ENCODE measurements at regions not wholly inside any gene's neighbourhood (a gene's known extent, or its start where the extent isn't known, plus 50 kb on each side); places are given as distances from the start of the nearest gene placed in this dataset.

- Mint-ChIP-seq H3K36me3 (peaks cover 0 to 4% of the 10 kb centered on the region in 2 donors), H3K4me3 (peak overlapping the region in 1 of 2 donors; percentile 44), H3K9me3 (peaks cover 0 to 4% (median 2%) of the 10 kb centered on the region in 7 donors), H3K27ac (peak overlapping the region in 5 of 7 donors; percentile 90 to 94 (median 92)), H3K27me3 (ENCODE audit: low read depth in 3 of 3) (no peaks in the 10 kb centered on the region), H3K4me1 (peaks cover 63% of the 10 kb centered on the region)
- peak in 1 of 3 donors; percentile 50 for DNase-seq
- H3K4me3 ChIP-seq (replicated peaks in 1 of 3; ENCODE audit: low read depth in 2 of 3, low read length in 3 of 3) = peak overlapping the region in 1 of 3 experiments; percentile 21
- no peaks in the 10 kb centered on the region for H3K9me3 ChIP-seq (replicated peaks in 1 of 2; ENCODE audit: control insufficient read depth in 1 of 2, insufficient read depth in 1 of 2, low read length in 2 of 2)
- peak overlapping the region; percentile 55 for H2AFZ ChIP-seq (ENCODE audit: insufficient read depth, low read depth, low read length, poor library complexity, severe bottlenecking)
- no peak overlapping the region for H3K9ac ChIP-seq (ENCODE audit: insufficient read depth, low read length, poor library complexity, severe bottlenecking)
- H3K4me1 ChIP-seq (ENCODE audit: control insufficient read depth in 1 of 2, insufficient read depth in 2 of 2, low read length in 2 of 2) = peaks cover 59 to 72% of the 10 kb centered on the region in 2 donors
- no peaks in the 10 kb centered on the region for H3K36me3 ChIP-seq (replicated peaks in 1 of 2; ENCODE audit: control insufficient read depth in 1 of 2, insufficient read depth in 2 of 2, low read length in 2 of 2)
- intact Hi-C loops (cut with micrococcal nuclease) = loop anchor here (10.0 kb wide), 2 partner anchors 53 to 83 kb away; partner anchors contain the start of gene JAZF1 (in 1 of the 2)
- no peaks in the 10 kb centered on the region for H3K79me2 ChIP-seq (ENCODE audit: insufficient read depth, low read length)
- peak overlapping the region; percentile 37 for H3K4me2 ChIP-seq (replicated peaks; ENCODE audit: extremely low read depth, low read length, poor library complexity, severe bottlenecking)
- H3K27ac ChIP-seq (ENCODE audit: low read depth in 1 of 2, low read length in 2 of 2) = peak overlapping the region; percentile 47 to 59
- 46% methylated on average over 3 of the region's 5 CpGs for WGBS (ENCODE audit: insufficient coverage)
- H4K20me1 ChIP-seq (ENCODE audit: insufficient read depth, low read length) = no peaks in the 10 kb centered on the region
- H3K27me3 ChIP-seq (ENCODE audit: control insufficient read depth in 2 of 2, insufficient read depth in 2 of 2, low read length in 2 of 2) = no peaks in the 10 kb centered on the region
- TF ChIP-seq CTCF (IDR thresholded peaks at IDR 0.05) = no peak
These were observed 56.8 kb upstream of the JAZF1 start for GRCh38 chr7:28237363-28237762.

- 0% methylated on average over 6 of the region's 9 CpGs for WGBS (ENCODE audit: insufficient coverage)
- H3K4me3 Mint-ChIP-seq = peak overlapping the region; percentile 65 to 81
These were observed 59.2 kb upstream of the JAZF1 start for GRCh38 chr7:28239823-28240204.

More at GRCh38 chr7:28239823-28240204, 59.2 kb upstream of the JAZF1 start:
- Histone ChIP-seq H3K79me2 (ENCODE audit: insufficient read depth, low read length) (no peaks in the 10 kb centered on the region), H3K4me3 (replicated peaks in 1 of 3; ENCODE audit: low read depth in 2 of 3, low read length in 3 of 3) (peak overlapping the region in 2 of 3 experiments; percentile 4 to 54), H3K4me2 (replicated peaks; ENCODE audit: extremely low read depth, low read length, poor library complexity, severe bottlenecking) (peak overlapping the region; percentile 69), H3K27me3 (ENCODE audit: control insufficient read depth in 2 of 2, insufficient read depth in 2 of 2, low read length in 2 of 2) (no peaks in the 10 kb centered on the region), H3K27ac (ENCODE audit: low read depth in 1 of 2, low read length in 2 of 2) (peak overlapping the region; percentile 85), H3K9ac (ENCODE audit: insufficient read depth, low read length, poor library complexity, severe bottlenecking) (peak overlapping the region; percentile 19), H2AFZ (ENCODE audit: insufficient read depth, low read depth, low read length, poor library complexity, severe bottlenecking) (peak overlapping the region; percentile 7), H3K9me3 (replicated peaks in 1 of 2; ENCODE audit: control insufficient read depth in 1 of 2, insufficient read depth in 1 of 2, low read length in 2 of 2) (no peaks in the 10 kb centered on the region), H4K20me1 (ENCODE audit: insufficient read depth, low read length) (no peaks in the 10 kb centered on the region), H3K36me3 (replicated peaks in 1 of 2; ENCODE audit: control insufficient read depth in 1 of 2, insufficient read depth in 2 of 2, low read length in 2 of 2) (no peaks in the 10 kb centered on the region), H3K4me1 (ENCODE audit: control insufficient read depth in 1 of 2, insufficient read depth in 2 of 2, low read length in 2 of 2) (peaks cover 61 to 67% of the 10 kb centered on the region in 2 donors)
- Mint-ChIP-seq H3K4me1 (peaks cover 66% of the 10 kb centered on the region), H3K27ac (peak overlapping the region; percentile 83 to 98 (median 96)), H3K36me3 (peaks cover 0 to 2% of the 10 kb centered on the region in 2 donors), H3K27me3 (ENCODE audit: low read depth in 3 of 3) (no peaks in the 10 kb centered on the region), H3K9me3 (peaks cover 0 to 5% (median 0%) of the 10 kb centered on the region in 7 donors)
- peak; percentile 81 to 92 (median 82) for DNase-seq
- no peak for TF ChIP-seq CTCF (IDR thresholded peaks at IDR 0.05)
- intact Hi-C loops (cut with micrococcal nuclease) = loop anchor here (5.0 to 10.0 kb wide), 3 partner anchors 55 to 85 kb away; partner anchors contain the start of gene JAZF1 (in 1 of the 2)
